ENCODE measurements at regions not wholly inside any gene's neighbourhood (a gene's known extent, or its start where the extent isn't known, plus 50 kb on each side); places are given as distances from the start of the nearest gene placed in this dataset.

DNA sequence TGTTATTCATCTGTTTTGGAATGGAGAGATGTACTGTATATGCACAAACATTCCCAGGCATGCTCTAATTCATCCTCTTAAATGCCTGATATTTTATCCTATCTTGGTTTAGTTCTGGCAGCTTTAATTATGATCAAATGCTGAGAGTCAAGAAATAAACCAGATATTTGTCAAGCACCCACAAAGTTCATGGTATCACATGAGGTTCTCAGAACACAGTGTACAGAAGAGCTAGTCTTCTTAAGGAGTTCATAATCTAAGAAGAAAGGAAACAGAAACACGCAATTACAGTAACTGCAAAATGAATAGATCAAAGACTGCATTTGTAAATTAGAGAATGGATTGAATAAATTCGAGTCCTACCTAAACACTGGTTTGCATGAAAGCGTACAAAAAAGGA lies 58.3 kb upstream of the KCNH1 start:
- no peak for TF ChIP-seq CTCF (IDR thresholded peaks at IDR 0.05)
- TF ChIP-seq POLR2A (IDR thresholded peaks at IDR 0.05): no peak
